ENCODE measurements at regions not wholly inside any gene's neighbourhood (a gene's known extent, or its start where the extent isn't known, plus 50 kb on each side); places are given as distances from the start of the nearest gene placed in this dataset.

- TF ChIP-seq CTCF (IDR thresholded peaks at IDR 0.05; ENCODE audit: insufficient read depth in 1 of 2, low read depth in 1 of 2, low read length in 1 of 2, severe bottlenecking in 1 of 2, unreplicated experiment in 1 of 2) = no peak
- Mint-ChIP-seq H3K36me3 (ENCODE audit: insufficient read depth, unreplicated experiment) (no peaks in the 10 kb centered on the region), H3K9me3 (ENCODE audit: unreplicated experiment) (peaks cover 9% of the 10 kb centered on the region), H3K27me3 (ENCODE audit: insufficient read depth, unreplicated experiment) (no peaks in the 10 kb centered on the region), H3K4me1 (ENCODE audit: low read depth, unreplicated experiment) (no peaks in the 10 kb centered on the region), H3K27ac (ENCODE audit: unreplicated experiment) (no peak overlapping the region), H3K4me3 (ENCODE audit: unreplicated experiment) (no peak overlapping the region)
- ChIA-PET CTCF (no interaction called here), POLR2A (no interaction called here)
- intact Hi-C loops (cut with micrococcal nuclease; ENCODE audit: unreplicated experiment) = no loop called here
- DNase-seq = no peak
- Histone ChIP-seq H3K27me3 (replicated peaks; ENCODE audit: control insufficient read depth, insufficient read depth, low read length) (no peaks in the 10 kb centered on the region), H3K4me1 (no peaks in the 10 kb centered on the region), H3K9me3 (no peaks in the 10 kb centered on the region), H3K4me3 (ENCODE audit: low read depth, low read length) (no peak overlapping the region), H3K36me3 (ENCODE audit: control insufficient read depth, insufficient read depth, low read length) (no peaks in the 10 kb centered on the region)
- no TSS peak for BruUV-seq (replicated peaks)
Measured at GRCh38 chr4:181745933-181746625, 497.1 kb upstream of the TENM3 start.

- ChIA-PET CTCF (no interaction called here), POLR2A (no interaction called here)
- Mint-ChIP-seq H3K4me1 (ENCODE audit: low read depth, unreplicated experiment) (no peaks in the 10 kb centered on the region), H3K4me3 (ENCODE audit: unreplicated experiment) (no peak overlapping the region), H3K27ac (ENCODE audit: unreplicated experiment) (no peak overlapping the region), H3K36me3 (ENCODE audit: insufficient read depth, unreplicated experiment) (no peaks in the 10 kb centered on the region), H3K27me3 (ENCODE audit: insufficient read depth, unreplicated experiment) (peaks cover under 1% of the 10 kb centered on the region), H3K9me3 (ENCODE audit: unreplicated experiment) (no peaks in the 10 kb centered on the region)
- Histone ChIP-seq H3K4me3 (ENCODE audit: low read depth, low read length) (no peak overlapping the region), H3K9me3 (no peaks in the 10 kb centered on the region), H3K27me3 (replicated peaks; ENCODE audit: control insufficient read depth, insufficient read depth, low read length) (no peaks in the 10 kb centered on the region), H3K4me1 (no peaks in the 10 kb centered on the region), H3K36me3 (ENCODE audit: control insufficient read depth, insufficient read depth, low read length) (no peaks in the 10 kb centered on the region)
- intact Hi-C loops (cut with micrococcal nuclease; ENCODE audit: unreplicated experiment) = no loop called here
- BruUV-seq (replicated peaks) = no TSS peak
- no peak for DNase-seq
- no peak for TF ChIP-seq CTCF (IDR thresholded peaks at IDR 0.05; ENCODE audit: insufficient read depth in 1 of 2, low read depth in 1 of 2, low read length in 1 of 2, severe bottlenecking in 1 of 2, unreplicated experiment in 1 of 2)
Measured at GRCh38 chr4:181748581-181748980, 494.6 kb upstream of the TENM3 start.

GRCh38 chr4:181752516-181752915 is 490.7 kb upstream of the TENM3 start:
- CTCF ChIA-PET = no interaction called here
- no TSS peak for BruUV-seq (replicated peaks)
- Histone ChIP-seq H3K9me3 (no peaks in the 10 kb centered on the region), H3K4me3 (ENCODE audit: low read depth, low read length) (no peak overlapping the region), H3K27me3 (replicated peaks; ENCODE audit: control insufficient read depth, insufficient read depth, low read length) (no peaks in the 10 kb centered on the region), H3K36me3 (ENCODE audit: control insufficient read depth, insufficient read depth, low read length) (no peaks in the 10 kb centered on the region), H3K4me1 (no peaks in the 10 kb centered on the region)
- POLR2A ChIA-PET = no interaction called here
- Mint-ChIP-seq H3K4me1 (ENCODE audit: low read depth, unreplicated experiment) (no peaks in the 10 kb centered on the region), H3K27ac (ENCODE audit: unreplicated experiment) (no peak overlapping the region), H3K4me3 (ENCODE audit: unreplicated experiment) (no peak overlapping the region), H3K36me3 (ENCODE audit: insufficient read depth, unreplicated experiment) (no peaks in the 10 kb centered on the region), H3K27me3 (ENCODE audit: insufficient read depth, unreplicated experiment) (peaks cover 6% of the 10 kb centered on the region), H3K9me3 (ENCODE audit: unreplicated experiment) (no peaks in the 10 kb centered on the region)
- intact Hi-C loops (cut with micrococcal nuclease; ENCODE audit: unreplicated experiment) = no loop called here
- no peak for DNase-seq
- TF ChIP-seq CTCF (IDR thresholded peaks at IDR 0.05; ENCODE audit: insufficient read depth in 1 of 2, low read depth in 1 of 2, low read length in 1 of 2, severe bottlenecking in 1 of 2, unreplicated experiment in 1 of 2) = no peak

Data from Caco-2 (cell line).